SK-MEL-5 (cell line): ENCODE measurements at regions not wholly inside any gene's neighbourhood (a gene's known extent, or its start where the extent isn't known, plus 50 kb on each side); places are given as distances from the start of the nearest gene placed in this dataset.
"Not testable (repeated sequence)": the region's sequence is repeated elsewhere in the genome, so short reads cannot be mapped to it uniquely, and the experiment has no call there.

Experiments
- DNase-seq: peaks from one replicate; pipeline ENCODE4 v3.0.0-alpha.2; 2016; ENCODE audit warnings: low read depth, low spot score
- in situ Hi-C: cut with HindIII; loops from 2 replicates; pipeline ENCODE4 v1.10.0; 2016; ENCODE audit warnings: low sequenced_read_pairs, high pct_unique_total_duplicates, low pct_unique_long_range_greater_than_20kb

- no peak for DNase-seq
- in situ Hi-C loops, result no loop called here
These were observed 59.9 kb downstream of the MINAR1 start for GRCh38 chr15:79492065-79492464.

GRCh38 chr15:79494384-79494909 lies 62.3 kb downstream of the MINAR1 start:
- in situ Hi-C loops, result no loop called here
- no peak for DNase-seq

- no peak for DNase-seq
- in situ Hi-C loops, result no loop called here
These were observed 63.0 kb downstream of the MINAR1 start for GRCh38 chr15:79494963-79495755.

- in situ Hi-C loops, result no loop called here
- no peak for DNase-seq
These were observed 63.6 kb downstream of the MINAR1 start for GRCh38 chr15:79495775-79496174.

GRCh38 chr15:79496838-79497237 lies 64.7 kb downstream of the MINAR1 start:
- in situ Hi-C loops, result no loop called here
- no peak for DNase-seq

GRCh38 chr15:79501086-79501485 lies 69.0 kb downstream of the MINAR1 start:
- no peak for DNase-seq
- in situ Hi-C loops, result no loop called here

- no peak for DNase-seq
- in situ Hi-C loops, result no loop called here
These were observed 73.8 kb downstream of the MINAR1 start for GRCh38 chr15:79505956-79506355.

GRCh38 chr15:79512844-79513243 lies 80.7 kb downstream of the MINAR1 start:
- DNase-seq, in situ Hi-C loops: not testable (repeated sequence)

- in situ Hi-C loops, result no loop called here
These were observed 81.3 kb downstream of the MINAR1 start for GRCh38 chr15:79513417-79513816.

GRCh38 chr15:79513940-79514339 lies 81.8 kb downstream of the MINAR1 start:
- DNase-seq, result no peak
- in situ Hi-C loops, result no loop called here

More at GRCh38 chr15:79513417-79513816, 81.3 kb downstream of the MINAR1 start:
- no peak for DNase-seq

GRCh38 chr15:79515300-79516027 lies 83.3 kb downstream of the MINAR1 start:
- in situ Hi-C loops, result no loop called here

GRCh38 chr15:79516155-79516554 lies 84.0 kb downstream of the MINAR1 start:
- DNase-seq, result no peak
- in situ Hi-C loops, result no loop called here

More at GRCh38 chr15:79515300-79516027, 83.3 kb downstream of the MINAR1 start:
- DNase-seq, result no peak

- DNase-seq, result no peak
- in situ Hi-C loops, result no loop called here
These were observed 84.5 kb downstream of the MINAR1 start for GRCh38 chr15:79516646-79517045.

GRCh38 chr15:79519628-79520027 lies 87.5 kb downstream of the MINAR1 start:
- no peak for DNase-seq
- in situ Hi-C loops, result no loop called here

GRCh38 chr15:79520654-79521053 lies 88.5 kb downstream of the MINAR1 start:
- no peak for DNase-seq
- in situ Hi-C loops, result no loop called here

GRCh38 chr15:79522656-79523055 lies 90.5 kb downstream of the MINAR1 start:
- in situ Hi-C loops, result no loop called here
- DNase-seq, result no peak

GRCh38 chr15:79523266-79523665 lies 91.1 kb downstream of the MINAR1 start:
- DNase-seq, result no peak
- in situ Hi-C loops, result no loop called here

GRCh38 chr15:79524531-79524930 lies 92.4 kb downstream of the MINAR1 start:
- in situ Hi-C loops, result no loop called here
- no peak for DNase-seq

GRCh38 chr15:79526376-79526775 lies 94.2 kb downstream of the MINAR1 start:
- in situ Hi-C loops, result no loop called here
- no peak for DNase-seq
